Heart left ventricle (tissue), 13 donors: ENCODE measurements at regions not wholly inside any gene's neighbourhood (a gene's known extent, or its start where the extent isn't known, plus 50 kb on each side); places are given as distances from the start of the nearest gene placed in this dataset.

Source experiments
- POLR2A ChIP-seq, 2 donors: fragments of 450-650 bp; IDR thresholded peaks; one replicate each; pipeline ENCODE4 v1.6.1; 2017; ENCODE audit warnings: antibody characterized with exemption in 2 of 2, mild to moderate bottlenecking in 2 of 2, moderate library complexity in 2 of 2
- TF ChIP-seq, protein P1 (sequence below), 12 donors: fragments of 200-600 bp; sonication (generic) in 4 of 12; IDR thresholded peaks; one replicate each; pipeline versions ENCODE4 v1.5.0 to v1.8.0; 2018 to 2022; ENCODE audit warnings: antibody characterized with exemption in 12 of 12, mild to moderate bottlenecking in 5 of 12
- donor health status: ischemic (EF 13 %, LVEDD 7.1; RV severe dilation, severe dysfunction).
- donor health status: DM: no; HTN: yes; CAD: no.
- donor health status: DM: no; HTN: no; CAD: no.
- donor health status: ischemic (EF 25% LVEDD 6.9; RV normal size, moderate dysfunction).
- donor health status: ischemic (EF 25% LVEDD 5.7; RV mildly dilated, moderate dysfunction).
- donor health status: ischemic (EF 35%, LVEDD 5.7; RV mildly dilated, moderate dysfunction).
- donor health status: nonischemic (EF 11% LVEDD 7.7; RV severe dilation, severe dysfunction).
- donor health status: DM: yes; HTN: yes; CAD: no.
- donor health status: PGD.
- donor health status: ischemic (EF 29% LVEDD 5.4; RV normal size, mild dysfunction).
- donor health status: nonischemic (EF 23%, LVEDD 6.1; RV moderate dilation, normal function).

DNA sequence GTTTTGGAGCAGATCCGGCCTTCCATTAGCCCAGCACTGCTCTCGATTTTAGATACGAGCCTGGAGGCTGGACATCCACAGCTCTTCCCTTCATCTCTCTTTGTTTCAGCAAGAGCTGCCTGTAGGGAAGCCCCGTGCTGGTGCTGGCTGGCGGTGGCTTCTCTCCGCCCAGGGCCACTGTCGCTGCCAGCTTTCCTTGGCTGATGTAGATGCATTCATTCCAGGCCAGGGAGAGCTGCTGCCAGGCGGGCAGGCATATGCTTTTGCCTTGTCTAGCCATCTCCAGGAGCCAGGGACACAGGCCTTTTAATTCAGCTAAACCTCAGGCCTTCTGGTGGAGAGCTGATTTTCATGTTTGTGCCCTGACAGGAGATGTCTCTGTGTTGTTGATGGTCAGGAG lies 409.3 kb upstream of the CLINT1 start:
- TF ChIP-seq, protein P1, sequence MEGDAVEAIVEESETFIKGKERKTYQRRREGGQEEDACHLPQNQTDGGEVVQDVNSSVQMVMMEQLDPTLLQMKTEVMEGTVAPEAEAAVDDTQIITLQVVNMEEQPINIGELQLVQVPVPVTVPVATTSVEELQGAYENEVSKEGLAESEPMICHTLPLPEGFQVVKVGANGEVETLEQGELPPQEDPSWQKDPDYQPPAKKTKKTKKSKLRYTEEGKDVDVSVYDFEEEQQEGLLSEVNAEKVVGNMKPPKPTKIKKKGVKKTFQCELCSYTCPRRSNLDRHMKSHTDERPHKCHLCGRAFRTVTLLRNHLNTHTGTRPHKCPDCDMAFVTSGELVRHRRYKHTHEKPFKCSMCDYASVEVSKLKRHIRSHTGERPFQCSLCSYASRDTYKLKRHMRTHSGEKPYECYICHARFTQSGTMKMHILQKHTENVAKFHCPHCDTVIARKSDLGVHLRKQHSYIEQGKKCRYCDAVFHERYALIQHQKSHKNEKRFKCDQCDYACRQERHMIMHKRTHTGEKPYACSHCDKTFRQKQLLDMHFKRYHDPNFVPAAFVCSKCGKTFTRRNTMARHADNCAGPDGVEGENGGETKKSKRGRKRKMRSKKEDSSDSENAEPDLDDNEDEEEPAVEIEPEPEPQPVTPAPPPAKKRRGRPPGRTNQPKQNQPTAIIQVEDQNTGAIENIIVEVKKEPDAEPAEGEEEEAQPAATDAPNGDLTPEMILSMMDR (IDR thresholded peaks at IDR 0.05), result no peak
- TF ChIP-seq POLR2A (IDR thresholded peaks at IDR 0.05), result no peak
